CD14-positive monocyte (primary cell): ENCODE measurements at regions not wholly inside any gene's neighbourhood (a gene's known extent, or its start where the extent isn't known, plus 50 kb on each side); places are given as distances from the start of the nearest gene placed in this dataset.

ENCODE experiments used
- DNase-seq, 3 donors: peaks; one replicate each; pipeline ENCODE4 v3.0.0-alpha.2; 2011 to 2022
- H2AFZ ChIP-seq: 2 replicates; pipeline ENCODE4 v1.6.0; 2012; ENCODE audit warnings: mild to moderate bottlenecking, low read depth, low read length, inconsistent platforms; ENCODE audit not compliant: insufficient read depth, poor library complexity, severe bottlenecking
- H3K27ac ChIP-seq, 2 donors: 1 replicate in 1 of 2; 2 replicates in 1 of 2; pipeline ENCODE4 v1.5.1; 2012 to 2013; ENCODE audit warnings: low read length in 2 of 2, control low read depth in 1 of 2, inconsistent platforms in 1 of 2, low read depth in 1 of 2, mild to moderate bottlenecking in 1 of 2
- H3K27me3 ChIP-seq, 2 donors: one replicate each; pipeline versions ENCODE4 v1.6.0 to v1.6.1; 2011 to 2013; ENCODE audit warnings: low read length in 2 of 2; ENCODE audit not compliant: control insufficient read depth in 2 of 2, insufficient read depth in 2 of 2
- H3K36me3 ChIP-seq, 2 donors: replicated peaks in 1 of 2; 1 replicate in 1 of 2; 2 replicates in 1 of 2; pipeline versions ENCODE4 v1.5.1 to v1.6.1; 2012 to 2013; ENCODE audit warnings: low read length in 2 of 2, control low read depth in 1 of 2, inconsistent platforms in 1 of 2, mild to moderate bottlenecking in 1 of 2; ENCODE audit not compliant: insufficient read depth in 2 of 2, control insufficient read depth in 1 of 2
- H3K4me1 ChIP-seq, 2 donors: 1 replicate in 1 of 2; 2 replicates in 1 of 2; pipeline versions ENCODE4 v1.5.1 to v1.6.1; 2012 to 2013; ENCODE audit warnings: low read length in 2 of 2, control low read depth in 1 of 2, inconsistent platforms in 1 of 2, mild to moderate bottlenecking in 1 of 2, moderate library complexity in 1 of 2; ENCODE audit not compliant: insufficient read depth in 2 of 2, control insufficient read depth in 1 of 2
- H3K4me2 ChIP-seq: replicated peaks from 2 replicates; pipeline ENCODE3; 2012; ENCODE audit warnings: low read length, moderate library complexity, mild to moderate bottlenecking; ENCODE audit not compliant: poor library complexity, severe bottlenecking; ENCODE audit errors: extremely low read depth
- H3K4me3 ChIP-seq, 3 experiments: fragments of 200-600 bp in 1 of 3; sonication (generic) in 1 of 3; replicated peaks in 1 of 3; 1 replicate in 2 of 3; 2 replicates in 1 of 3; pipeline ENCODE4 v1.5.1; 2011 to 2013; ENCODE audit warnings: low read length in 3 of 3, mild to moderate bottlenecking in 3 of 3, control low read depth in 2 of 3, low read depth in 2 of 3, inconsistent platforms in 1 of 3, moderate library complexity in 1 of 3
- H3K79me2 ChIP-seq: 2 replicates; pipeline ENCODE4 v1.6.0; 2012; ENCODE audit warnings: mild to moderate bottlenecking, control low read depth, inconsistent platforms, low read length, moderate library complexity; ENCODE audit not compliant: insufficient read depth
- H3K9ac ChIP-seq: 2 replicates; pipeline ENCODE4 v1.6.0; 2017; ENCODE audit warnings: low read length, mild to moderate bottlenecking; ENCODE audit not compliant: insufficient read depth, poor library complexity, severe bottlenecking
- H3K9me3 ChIP-seq, 2 donors: replicated peaks in 1 of 2; 1 replicate in 1 of 2; 2 replicates in 1 of 2; pipeline versions ENCODE4 v1.5.1 to v1.6.1; 2012 to 2013; ENCODE audit warnings: low read length in 2 of 2, control low read depth in 1 of 2; ENCODE audit not compliant: control insufficient read depth in 1 of 2, insufficient read depth in 1 of 2
- H4K20me1 ChIP-seq: 2 replicates; pipeline ENCODE4 v1.6.0; 2012; ENCODE audit warnings: mild to moderate bottlenecking, low read length, control low read depth, moderate library complexity; ENCODE audit not compliant: insufficient read depth
- H3K27ac Mint-ChIP-seq, 7 donors: one replicate each; pipeline ENCODE4 v1.8.0; 2020; ENCODE audit warnings: mild to moderate bottlenecking in 7 of 7, mixed read lengths in 7 of 7, moderate library complexity in 6 of 7, inconsistent platforms in 2 of 7
- H3K27me3 Mint-ChIP-seq, 3 donors: one replicate each; pipeline ENCODE4 v1.8.0; 2021 to 2022; ENCODE audit warnings: low read depth in 3 of 3, mild to moderate bottlenecking in 3 of 3, mixed read lengths in 3 of 3, moderate library complexity in 3 of 3, inconsistent platforms in 1 of 3
- H3K36me3 Mint-ChIP-seq, 2 donors: one replicate each; pipeline ENCODE4 v1.8.0; 2020; ENCODE audit warnings: mixed read lengths in 2 of 2, inconsistent platforms in 1 of 2, mild to moderate bottlenecking in 1 of 2
- H3K4me1 Mint-ChIP-seq: one replicate; pipeline ENCODE4 v1.8.0; 2020; ENCODE audit warnings: mild to moderate bottlenecking, mixed read lengths
- H3K4me3 Mint-ChIP-seq, 2 donors: one replicate each; pipeline ENCODE4 v1.8.0; 2020; ENCODE audit warnings: mild to moderate bottlenecking in 2 of 2, mixed read lengths in 2 of 2, moderate library complexity in 1 of 2
- H3K9me3 Mint-ChIP-seq, 7 donors: one replicate each; pipeline ENCODE4 v1.8.0; 2020 to 2022; ENCODE audit warnings: mixed read lengths in 7 of 7, mild to moderate bottlenecking in 6 of 7, moderate library complexity in 6 of 7, inconsistent platforms in 2 of 7
- WGBS: methylation state at CpG from one replicate; pipeline ENCODE4 v1.1.5; 2013; ENCODE audit warnings: missing lambda C conversion rate; ENCODE audit not compliant: insufficient coverage; 5-methylcytosine and 5-hydroxymethylcytosine counted together
- intact Hi-C, 2 donors: fragments of 100-400 bp; cut with micrococcal nuclease; formaldehyde crosslinking; loops; one replicate each; pipeline versions ENCODE4 v1.15.0 to v1.15.1; 2023
- TF ChIP-seq, protein P1 (sequence below): fragments of 200-600 bp; IDR thresholded peaks from one replicate; pipeline ENCODE4 v1.8.0; 2022; ENCODE audit warnings: antibody characterized with exemption, mild to moderate bottlenecking

DNA sequence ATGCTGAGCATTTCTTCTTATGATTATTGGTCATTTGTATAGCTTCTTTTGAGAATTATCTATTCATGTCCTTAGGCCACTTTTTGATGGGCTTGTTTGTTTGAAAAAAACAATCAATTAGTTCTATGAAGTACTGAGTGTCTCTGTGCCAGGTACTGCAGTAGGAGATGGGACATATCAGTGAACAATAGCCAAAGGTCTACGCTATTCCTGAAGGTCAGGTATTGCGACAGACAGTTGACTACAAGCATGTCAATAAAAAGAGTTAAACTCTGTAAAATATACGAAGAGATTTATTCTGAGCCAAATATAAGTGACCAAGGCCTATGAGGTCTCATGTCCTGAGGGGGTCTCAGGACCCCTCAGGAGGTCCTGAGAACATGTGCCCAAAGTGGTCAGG, 122.1 kb upstream of the NFE2L3 start:
- H2AFZ ChIP-seq: no peak overlapping the region
- H3K4me2 ChIP-seq: no peak overlapping the region
- DNase-seq: no peak
- no peaks in the 10 kb centered on the region for H3K36me3 ChIP-seq
- peaks cover 10 to 25% (median 15%) of the 10 kb centered on the region in 3 donors for H3K27me3 Mint-ChIP-seq
- H3K4me3 ChIP-seq: no peak overlapping the region
- H3K9ac ChIP-seq: no peak overlapping the region
- WGBS: 100% methylated on average over 3 of the region's 3 CpGs
- H3K4me1 ChIP-seq: peaks cover 6% of the 10 kb centered on the region in 2 donors
- H3K27me3 ChIP-seq: peaks cover 0 to 6% of the 10 kb centered on the region in 2 donors
- TF ChIP-seq, protein P1, sequence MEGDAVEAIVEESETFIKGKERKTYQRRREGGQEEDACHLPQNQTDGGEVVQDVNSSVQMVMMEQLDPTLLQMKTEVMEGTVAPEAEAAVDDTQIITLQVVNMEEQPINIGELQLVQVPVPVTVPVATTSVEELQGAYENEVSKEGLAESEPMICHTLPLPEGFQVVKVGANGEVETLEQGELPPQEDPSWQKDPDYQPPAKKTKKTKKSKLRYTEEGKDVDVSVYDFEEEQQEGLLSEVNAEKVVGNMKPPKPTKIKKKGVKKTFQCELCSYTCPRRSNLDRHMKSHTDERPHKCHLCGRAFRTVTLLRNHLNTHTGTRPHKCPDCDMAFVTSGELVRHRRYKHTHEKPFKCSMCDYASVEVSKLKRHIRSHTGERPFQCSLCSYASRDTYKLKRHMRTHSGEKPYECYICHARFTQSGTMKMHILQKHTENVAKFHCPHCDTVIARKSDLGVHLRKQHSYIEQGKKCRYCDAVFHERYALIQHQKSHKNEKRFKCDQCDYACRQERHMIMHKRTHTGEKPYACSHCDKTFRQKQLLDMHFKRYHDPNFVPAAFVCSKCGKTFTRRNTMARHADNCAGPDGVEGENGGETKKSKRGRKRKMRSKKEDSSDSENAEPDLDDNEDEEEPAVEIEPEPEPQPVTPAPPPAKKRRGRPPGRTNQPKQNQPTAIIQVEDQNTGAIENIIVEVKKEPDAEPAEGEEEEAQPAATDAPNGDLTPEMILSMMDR: no peak
- H3K4me1 Mint-ChIP-seq: peaks cover 8% of the 10 kb centered on the region
- no peaks in the 10 kb centered on the region for H3K36me3 Mint-ChIP-seq
- intact Hi-C loops: no loop called here
- no peak overlapping the region for H3K27ac ChIP-seq
- no peaks in the 10 kb centered on the region for H3K9me3 ChIP-seq
- H3K79me2 ChIP-seq: no peaks in the 10 kb centered on the region
- H4K20me1 ChIP-seq: no peaks in the 10 kb centered on the region
- no peak overlapping the region for H3K27ac Mint-ChIP-seq
- no peak overlapping the region for H3K4me3 Mint-ChIP-seq
- H3K9me3 Mint-ChIP-seq: peaks cover 0 to 2% (median 0%) of the 10 kb centered on the region in 7 donors

DNA sequence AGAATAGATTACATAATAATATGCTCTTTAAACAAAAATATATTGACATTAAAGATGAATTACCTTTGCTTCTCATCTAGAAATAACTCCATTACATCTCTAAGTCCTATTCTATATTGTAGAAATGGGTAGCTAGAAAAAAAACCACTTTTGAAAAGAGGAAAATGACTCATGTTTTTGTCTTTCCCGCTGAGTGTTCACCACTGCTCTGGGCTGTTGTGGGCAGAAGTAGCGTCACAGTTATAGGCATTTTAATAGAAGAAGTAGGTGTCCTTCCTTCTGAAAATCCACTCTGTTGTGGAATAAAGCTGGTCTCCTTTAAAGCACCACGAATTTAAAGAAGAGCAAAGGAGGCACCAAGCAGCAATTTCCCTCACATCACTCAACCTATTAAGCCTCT, 117.6 kb upstream of the NFE2L3 start:
- no peak overlapping the region for H3K27ac ChIP-seq
- H4K20me1 ChIP-seq: no peaks in the 10 kb centered on the region
- no peak overlapping the region for H3K4me2 ChIP-seq
- intact Hi-C loops: no loop called here
- H3K9ac ChIP-seq: no peak overlapping the region
- H3K79me2 ChIP-seq: no peaks in the 10 kb centered on the region
- Mint-ChIP-seq H3K27ac (no peak overlapping the region), H3K27me3 (peaks cover 10 to 24% (median 22%) of the 10 kb centered on the region in 3 donors), H3K36me3 (no peaks in the 10 kb centered on the region), H3K4me1 (peaks cover 14% of the 10 kb centered on the region), H3K9me3 (peaks cover 0 to 5% (median 0%) of the 10 kb centered on the region in 7 donors), H3K4me3 (peak overlapping the region in 1 of 2 donors; percentile 17)
- TF ChIP-seq, protein P1: no peak
- H3K9me3 ChIP-seq: no peaks in the 10 kb centered on the region
- H2AFZ ChIP-seq: no peak overlapping the region
- WGBS: no CpG with 5 or more reads among the region's 3 CpGs
- H3K27me3 ChIP-seq: peaks cover 13 to 20% of the 10 kb centered on the region in 2 donors
- peak; percentile 3 to 41 (median 6) for DNase-seq
- peaks cover 7 to 14% of the 10 kb centered on the region in 2 donors for H3K4me1 ChIP-seq
- H3K4me3 ChIP-seq: no peak overlapping the region
- H3K36me3 ChIP-seq: no peaks in the 10 kb centered on the region
